ENCODE measurements at regions not wholly inside any gene's neighbourhood (a gene's known extent, or its start where the extent isn't known, plus 50 kb on each side); places are given as distances from the start of the nearest gene placed in this dataset.

- Mint-ChIP-seq H3K27ac (no peak overlapping the region), H3K27me3 (peaks cover 1% of the 10 kb centered on the region), H3K4me3 (no peak overlapping the region), H3K36me3 (ENCODE audit: low read depth) (no peaks in the 10 kb centered on the region), H3K4me1 (no peaks in the 10 kb centered on the region), H3K9me3 (no peaks in the 10 kb centered on the region)
- DNase-seq (no peak), ATAC-seq (no peak)
Observed at GRCh38 chr6:3575166-3575565, 118.3 kb upstream of the SLC22A23 start.

DNA sequence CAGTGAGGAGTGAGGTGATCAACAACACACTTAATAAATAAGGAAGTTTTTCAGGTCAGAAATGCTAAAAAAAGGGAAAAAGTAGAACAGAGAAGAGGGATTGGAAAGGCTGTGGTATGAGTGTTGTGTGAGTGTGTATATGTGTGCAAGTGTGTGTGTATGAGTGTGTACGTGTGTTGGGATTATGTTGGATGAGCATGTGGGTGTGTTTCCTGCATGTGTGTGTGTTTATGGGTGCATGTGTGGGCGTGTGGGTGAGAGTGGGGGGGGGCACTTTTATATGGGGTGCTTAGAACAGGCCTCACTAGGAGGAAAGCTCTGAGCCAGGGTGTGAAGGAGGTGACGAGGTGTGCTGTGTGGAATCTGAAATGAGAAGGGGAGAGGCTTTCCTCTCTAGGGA, 116.8 kb upstream of the SLC22A23 start:
- no peak for DNase-seq
- no peak overlapping the region for H3K27ac Mint-ChIP-seq
- H3K4me3 Mint-ChIP-seq: no peak overlapping the region
- ATAC-seq: no peak
- H3K36me3 Mint-ChIP-seq (ENCODE audit: low read depth): no peaks in the 10 kb centered on the region
- no peaks in the 10 kb centered on the region for H3K9me3 Mint-ChIP-seq
- H3K27me3 Mint-ChIP-seq: peaks cover 1% of the 10 kb centered on the region
- H3K4me1 Mint-ChIP-seq: no peaks in the 10 kb centered on the region

DNA sequence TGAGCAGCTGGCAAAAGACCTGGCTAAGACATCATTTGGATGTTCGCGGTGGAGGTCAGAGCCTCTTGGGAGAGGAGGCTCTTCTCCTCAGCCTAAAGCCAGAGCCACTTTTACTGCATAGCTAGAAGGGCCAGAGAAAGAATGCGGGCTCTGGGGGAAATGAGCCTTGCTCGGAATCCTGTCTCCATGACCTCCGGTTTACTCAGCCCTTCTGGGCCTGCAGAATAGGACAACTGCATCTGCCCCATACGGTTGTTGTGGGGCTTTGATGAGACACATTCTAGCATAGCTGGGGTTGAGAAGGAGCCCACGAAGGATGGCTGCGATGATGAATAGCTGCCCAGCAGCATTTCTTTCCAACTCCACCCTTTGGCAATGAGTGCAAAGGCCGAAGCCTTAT, 115.0 kb upstream of the SLC22A23 start:
- no peaks in the 10 kb centered on the region for H3K9me3 Mint-ChIP-seq
- no peak overlapping the region for H3K27ac Mint-ChIP-seq
- ATAC-seq (no peak), DNase-seq (no peak)
- peaks cover 1% of the 10 kb centered on the region for H3K27me3 Mint-ChIP-seq
- no peaks in the 10 kb centered on the region for H3K36me3 Mint-ChIP-seq (ENCODE audit: low read depth)
- H3K4me3 Mint-ChIP-seq: no peak overlapping the region
- no peaks in the 10 kb centered on the region for H3K4me1 Mint-ChIP-seq

- Mint-ChIP-seq H3K4me3 (no peak overlapping the region), H3K27me3 (peaks cover 1% of the 10 kb centered on the region), H3K9me3 (no peaks in the 10 kb centered on the region), H3K4me1 (no peaks in the 10 kb centered on the region), H3K27ac (no peak overlapping the region), H3K36me3 (ENCODE audit: low read depth) (no peaks in the 10 kb centered on the region)
- no peak for DNase-seq
- ATAC-seq: no peak
Observed at GRCh38 chr6:3571250-3571681, 114.4 kb upstream of the SLC22A23 start.

DNA sequence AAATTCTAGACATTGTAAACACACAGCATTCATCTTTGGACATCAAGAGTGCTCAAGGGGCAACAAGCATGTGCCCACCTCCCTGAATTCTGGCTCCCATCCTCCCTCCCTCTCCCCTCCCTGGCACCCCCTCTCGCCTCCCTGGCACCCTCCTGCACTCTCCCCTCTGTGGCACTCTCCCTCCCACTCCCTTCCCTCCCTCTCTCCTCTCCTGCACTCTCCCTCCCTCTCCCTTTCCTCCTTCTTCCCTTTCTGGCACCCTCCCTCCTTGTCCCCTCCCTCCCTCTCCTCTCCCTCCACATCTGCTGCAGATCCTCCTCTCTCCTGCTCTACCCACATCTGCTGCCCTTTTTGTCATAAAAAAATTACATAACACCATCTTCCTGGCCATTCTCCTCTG, 113.0 kb upstream of the SLC22A23 start:
- Mint-ChIP-seq H3K27me3 (peaks cover 1% of the 10 kb centered on the region), H3K36me3 (ENCODE audit: low read depth) (no peaks in the 10 kb centered on the region), H3K9me3 (no peaks in the 10 kb centered on the region), H3K4me3 (no peak overlapping the region), H3K4me1 (no peaks in the 10 kb centered on the region), H3K27ac (no peak overlapping the region)
- ATAC-seq (no peak), DNase-seq (no peak)

GRCh38 chr6:3568396-3569082, 111.7 kb upstream of the SLC22A23 start:
- Mint-ChIP-seq H3K27me3 (peaks cover 1% of the 10 kb centered on the region), H3K36me3 (ENCODE audit: low read depth) (no peaks in the 10 kb centered on the region), H3K9me3 (no peaks in the 10 kb centered on the region), H3K4me3 (no peak overlapping the region), H3K27ac (no peak overlapping the region), H3K4me1 (no peaks in the 10 kb centered on the region)
- ATAC-seq (no peak), DNase-seq (no peak)

DNA sequence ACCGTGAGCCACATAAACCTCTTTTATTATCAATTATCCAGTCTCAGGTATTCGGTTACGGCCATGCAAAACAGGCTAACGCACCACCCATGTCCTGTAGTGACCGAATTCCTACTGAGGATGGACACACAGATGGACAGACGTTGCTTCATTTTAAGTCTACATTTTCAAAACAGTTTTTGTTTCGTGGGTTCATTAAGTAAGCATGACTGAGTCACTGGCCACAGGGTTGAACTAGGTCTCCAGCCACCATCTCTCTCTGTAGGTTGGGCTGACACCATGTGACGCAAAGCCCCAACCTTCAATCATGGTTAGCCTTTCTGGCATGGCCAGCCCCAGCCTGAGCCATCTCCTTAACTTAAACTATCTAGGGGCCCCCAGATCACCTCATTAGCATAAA, 110.0 kb upstream of the SLC22A23 start:
- Mint-ChIP-seq H3K27me3 (peaks cover 1% of the 10 kb centered on the region), H3K9me3 (no peaks in the 10 kb centered on the region), H3K27ac (no peak overlapping the region), H3K4me1 (no peaks in the 10 kb centered on the region), H3K36me3 (ENCODE audit: low read depth) (no peaks in the 10 kb centered on the region), H3K4me3 (no peak overlapping the region)
- no peak for ATAC-seq
- DNase-seq: no peak

- ATAC-seq: no peak
- H3K9me3 Mint-ChIP-seq: no peaks in the 10 kb centered on the region
- no peaks in the 10 kb centered on the region for H3K36me3 Mint-ChIP-seq (ENCODE audit: low read depth)
- no peak overlapping the region for H3K27ac Mint-ChIP-seq
- no peak for DNase-seq
- H3K4me3 Mint-ChIP-seq: no peak overlapping the region
- H3K4me1 Mint-ChIP-seq: no peaks in the 10 kb centered on the region
- H3K27me3 Mint-ChIP-seq: no peaks in the 10 kb centered on the region
Observed at GRCh38 chr6:3565291-3565690, 108.4 kb upstream of the SLC22A23 start.

- Mint-ChIP-seq H3K27me3 (peaks cover 3% of the 10 kb centered on the region), H3K36me3 (ENCODE audit: low read depth) (no peaks in the 10 kb centered on the region), H3K4me1 (no peaks in the 10 kb centered on the region), H3K9me3 (no peaks in the 10 kb centered on the region), H3K4me3 (no peak overlapping the region), H3K27ac (no peak overlapping the region)
- ATAC-seq (no peak), DNase-seq (no peak)
Observed at GRCh38 chr6:3561725-3562124, 104.9 kb upstream of the SLC22A23 start.

GRCh38 chr6:3560211-3560610, 103.4 kb upstream of the SLC22A23 start:
- H3K9me3 Mint-ChIP-seq: no peaks in the 10 kb centered on the region
- no peaks in the 10 kb centered on the region for H3K36me3 Mint-ChIP-seq (ENCODE audit: low read depth)
- no peaks in the 10 kb centered on the region for H3K4me1 Mint-ChIP-seq
- no peak overlapping the region for H3K4me3 Mint-ChIP-seq
- H3K27ac Mint-ChIP-seq: no peak overlapping the region
- DNase-seq (no peak), ATAC-seq (no peak)
- peaks cover 13% of the 10 kb centered on the region for H3K27me3 Mint-ChIP-seq

GRCh38 chr6:3559561-3559960, 102.7 kb upstream of the SLC22A23 start:
- Mint-ChIP-seq H3K27me3 (peaks cover 13% of the 10 kb centered on the region), H3K4me3 (no peak overlapping the region), H3K36me3 (ENCODE audit: low read depth) (no peaks in the 10 kb centered on the region)

DNA sequence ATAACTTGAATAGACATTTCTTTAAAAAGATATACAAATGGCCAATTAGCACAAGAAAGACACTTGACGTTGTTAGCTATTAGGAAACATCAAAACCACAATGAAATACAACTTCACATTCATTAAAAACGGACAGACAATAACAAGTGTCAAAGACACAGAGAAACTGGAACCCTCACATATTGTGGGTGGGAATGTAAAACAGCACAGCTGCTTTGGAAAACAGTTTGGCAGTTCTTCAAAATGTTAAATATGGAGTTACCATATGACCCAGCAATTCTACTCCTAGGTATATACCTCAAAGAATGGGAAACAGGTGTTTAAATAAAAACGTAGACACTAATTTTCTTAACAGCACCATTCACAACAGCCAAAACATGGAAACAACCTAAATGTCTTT, 100.5 kb upstream of the SLC22A23 start:
- no peaks in the 10 kb centered on the region for H3K4me1 Mint-ChIP-seq
- H3K27me3 Mint-ChIP-seq: peaks cover 20% of the 10 kb centered on the region
- no peaks in the 10 kb centered on the region for H3K9me3 Mint-ChIP-seq
- ATAC-seq (no peak), DNase-seq (no peak)
- no peak overlapping the region for H3K27ac Mint-ChIP-seq
- H3K4me3 Mint-ChIP-seq: no peak overlapping the region
- no peaks in the 10 kb centered on the region for H3K36me3 Mint-ChIP-seq (ENCODE audit: low read depth)

More at GRCh38 chr6:3559561-3559960, 102.7 kb upstream of the SLC22A23 start:
- Mint-ChIP-seq H3K9me3 (no peaks in the 10 kb centered on the region), H3K27ac (no peak overlapping the region), H3K4me1 (no peaks in the 10 kb centered on the region)
- ATAC-seq (no peak), DNase-seq (no peak)

DNA sequence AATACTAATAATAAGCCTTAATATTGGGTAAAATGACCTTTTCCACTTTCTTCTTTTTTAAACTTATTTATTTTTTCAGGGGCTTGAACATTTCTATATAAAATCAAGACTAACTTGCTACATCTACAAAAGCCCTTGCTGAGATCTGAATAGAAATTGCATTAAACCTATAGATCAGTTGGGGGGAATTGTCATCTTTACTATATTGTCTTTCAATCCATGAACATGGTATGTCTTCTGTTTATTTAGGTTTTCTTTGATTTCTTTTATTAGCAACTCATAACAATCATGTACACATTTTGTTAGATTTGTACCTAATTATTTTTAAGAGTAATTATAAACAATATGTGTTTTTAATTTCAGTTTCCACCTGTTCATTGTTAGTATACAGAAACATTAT, 96.4 kb upstream of the SLC22A23 start:
- Mint-ChIP-seq H3K4me3 (no peak overlapping the region), H3K9me3 (peaks cover 5% of the 10 kb centered on the region), H3K27me3 (peaks cover 19% of the 10 kb centered on the region), H3K27ac (no peak overlapping the region), H3K4me1 (no peaks in the 10 kb centered on the region), H3K36me3 (ENCODE audit: low read depth) (no peaks in the 10 kb centered on the region)
- ATAC-seq (no peak), DNase-seq (no peak)

DNA sequence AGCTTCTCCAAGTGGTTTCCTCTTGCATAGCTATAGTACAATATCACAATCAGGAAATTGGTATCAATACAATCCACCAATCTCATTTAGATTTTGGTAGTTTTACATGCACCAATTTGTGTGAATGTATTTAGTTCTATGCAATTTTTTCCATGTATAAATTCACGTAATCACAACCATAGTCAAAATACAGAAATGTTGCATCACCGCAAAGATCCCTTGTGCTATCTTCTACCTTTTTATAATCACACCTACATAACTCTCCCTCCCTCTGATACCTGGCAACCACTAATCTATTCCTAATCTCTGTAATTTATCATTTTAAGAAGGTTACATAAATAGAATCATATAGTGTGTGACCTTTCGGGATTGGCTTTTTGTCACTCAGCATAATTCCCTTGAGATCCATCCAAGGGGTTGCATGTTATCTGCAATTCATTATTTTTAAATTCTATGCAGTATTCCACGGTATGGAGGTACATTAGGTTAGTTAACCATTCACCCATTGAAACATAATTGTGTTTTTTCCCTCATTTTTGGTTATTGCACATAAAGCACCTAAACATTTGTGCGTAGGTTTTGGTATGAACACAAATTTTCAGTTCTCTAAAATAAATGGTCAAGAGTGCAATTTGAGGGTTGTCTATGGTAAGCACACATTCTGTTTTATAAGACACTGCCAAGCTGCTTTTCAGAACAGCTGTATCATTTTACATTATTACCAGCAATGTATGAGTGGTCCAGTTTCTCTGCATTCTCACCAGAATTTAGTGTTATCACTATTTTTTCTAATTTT, 95.1 kb upstream of the SLC22A23 start:
- H3K4me1 Mint-ChIP-seq: no peaks in the 10 kb centered on the region
- ATAC-seq (no peak), DNase-seq (no peak)
- H3K9me3 Mint-ChIP-seq: peaks cover 5% of the 10 kb centered on the region
- no peak overlapping the region for H3K27ac Mint-ChIP-seq
- no peak overlapping the region for H3K4me3 Mint-ChIP-seq
- H3K27me3 Mint-ChIP-seq: peaks cover 24% of the 10 kb centered on the region
- H3K36me3 Mint-ChIP-seq (ENCODE audit: low read depth): no peaks in the 10 kb centered on the region

- Mint-ChIP-seq H3K36me3 (ENCODE audit: low read depth) (no peaks in the 10 kb centered on the region), H3K27ac (no peak overlapping the region), H3K4me1 (no peaks in the 10 kb centered on the region), H3K4me3 (no peak overlapping the region), H3K9me3 (peaks cover 5% of the 10 kb centered on the region), H3K27me3 (peaks cover 14% of the 10 kb centered on the region)
- DNase-seq (no peak), ATAC-seq (no peak)
Observed at GRCh38 chr6:3549314-3549940, 92.6 kb upstream of the SLC22A23 start.
